Activated T-cell treated with anti-CD3 and anti-CD28 coated beads, Interleukin-2, amount 50 U/mL, for 24 hours (primary cell): ENCODE measurements at regions not wholly inside any gene's neighbourhood (a gene's known extent, or its start where the extent isn't known, plus 50 kb on each side); places are given as distances from the start of the nearest gene placed in this dataset.
A peak's percentile ranks its signal among the peaks of the same experiment; 100 is the strongest.

Experiments
- DNase-seq: peaks from one replicate; pipeline ENCODE4 v3.0.0-alpha.2; 2020
- H3K27ac Mint-ChIP-seq: 2 replicates; pipeline ENCODE4 v1.8.0; 2020; ENCODE audit warnings: mild to moderate bottlenecking, mixed read lengths
- H3K27me3 Mint-ChIP-seq: 2 replicates; pipeline ENCODE4 v1.8.0; 2020; ENCODE audit warnings: mixed read lengths
- H3K36me3 Mint-ChIP-seq: 2 replicates; pipeline ENCODE4 v1.8.0; 2020; ENCODE audit warnings: low read depth, mixed read lengths
- H3K4me1 Mint-ChIP-seq: 2 replicates; pipeline ENCODE4 v1.8.0; 2020; ENCODE audit warnings: low read depth, mixed read lengths
- H3K4me3 Mint-ChIP-seq: 2 replicates; pipeline ENCODE4 v1.8.0; 2020; ENCODE audit warnings: mild to moderate bottlenecking, moderate library complexity, mixed read lengths
- H3K9me3 Mint-ChIP-seq: 2 replicates; pipeline ENCODE4 v1.8.0; 2020; ENCODE audit warnings: mixed read lengths

DNA sequence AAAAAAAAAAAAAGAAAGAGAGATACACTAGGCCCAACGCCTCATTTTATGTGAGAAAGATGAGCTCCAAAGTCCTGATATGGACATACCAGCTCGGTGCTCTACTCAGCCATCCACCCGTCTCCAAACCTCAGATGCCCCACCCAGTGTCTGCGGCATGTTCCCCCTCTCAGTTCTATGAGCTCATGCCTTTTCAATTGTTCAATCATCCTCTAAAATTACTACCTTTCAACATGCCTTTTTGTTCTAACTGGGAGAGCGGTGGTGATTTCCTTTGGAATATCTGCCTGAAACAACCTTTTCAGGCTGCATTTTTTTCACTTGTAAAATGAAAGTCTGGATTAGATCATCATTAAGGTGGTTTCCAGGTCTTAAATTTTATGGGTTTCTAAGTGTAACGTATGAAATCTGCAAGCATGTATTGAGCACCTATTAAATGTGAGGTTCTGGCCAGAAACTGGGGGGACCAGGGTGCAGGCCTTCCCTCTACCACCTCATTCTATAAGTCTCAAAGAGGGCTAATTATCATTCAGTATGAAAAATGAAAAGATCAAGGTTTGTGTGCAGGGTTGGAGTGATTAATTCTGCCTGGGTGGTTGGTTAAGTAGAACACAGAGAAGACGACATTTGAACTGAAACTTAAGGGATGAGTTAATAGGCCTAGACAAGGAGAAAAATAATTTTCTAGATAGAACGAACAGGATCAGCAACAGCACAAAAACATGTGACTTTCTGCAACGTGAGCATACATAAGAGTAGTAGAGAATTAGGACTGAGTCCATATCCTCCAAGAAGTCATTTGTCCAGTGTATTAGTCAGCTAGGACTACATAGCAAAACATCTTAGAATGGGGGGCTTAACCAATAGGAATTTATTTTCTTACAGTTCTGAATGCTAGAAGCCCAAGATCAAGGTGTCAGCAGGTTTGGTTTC lies 87.4 kb upstream of the GLS start:
- no peaks in the 10 kb centered on the region for H3K36me3 Mint-ChIP-seq
- peak overlapping the region; percentile 4 for H3K4me3 Mint-ChIP-seq
- peaks cover 63% of the 10 kb centered on the region for H3K4me1 Mint-ChIP-seq
- no peak for DNase-seq
- H3K27ac Mint-ChIP-seq, result peak overlapping the region; percentile 85
- H3K9me3 Mint-ChIP-seq, result no peaks in the 10 kb centered on the region
- H3K27me3 Mint-ChIP-seq, result no peaks in the 10 kb centered on the region

DNA sequence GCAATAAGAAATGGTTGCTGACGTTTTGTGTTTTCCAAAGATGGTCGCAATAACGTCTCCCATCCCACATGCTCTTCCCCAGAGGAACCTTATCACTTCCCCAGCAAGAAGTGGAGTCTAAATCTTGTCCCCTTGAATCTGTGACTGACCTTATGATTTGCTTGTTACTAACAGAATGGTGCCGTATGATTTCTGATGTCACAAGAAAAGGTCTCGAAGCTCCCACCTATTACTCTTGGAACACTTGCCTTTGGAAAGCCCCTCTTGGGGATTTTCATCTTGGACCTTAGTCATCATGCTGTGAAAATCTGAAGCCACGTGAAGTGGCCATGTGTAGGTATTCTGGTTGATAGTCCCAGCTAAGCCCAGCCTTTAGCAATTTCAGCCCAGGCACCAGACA lies 86.2 kb upstream of the GLS start:
- peak overlapping the region; percentile 85 for H3K27ac Mint-ChIP-seq
- peaks cover 59% of the 10 kb centered on the region for H3K4me1 Mint-ChIP-seq
- H3K27me3 Mint-ChIP-seq, result no peaks in the 10 kb centered on the region
- H3K36me3 Mint-ChIP-seq, result no peaks in the 10 kb centered on the region
- H3K4me3 Mint-ChIP-seq, result no peak overlapping the region
- no peaks in the 10 kb centered on the region for H3K9me3 Mint-ChIP-seq
- DNase-seq, result no peak

DNA sequence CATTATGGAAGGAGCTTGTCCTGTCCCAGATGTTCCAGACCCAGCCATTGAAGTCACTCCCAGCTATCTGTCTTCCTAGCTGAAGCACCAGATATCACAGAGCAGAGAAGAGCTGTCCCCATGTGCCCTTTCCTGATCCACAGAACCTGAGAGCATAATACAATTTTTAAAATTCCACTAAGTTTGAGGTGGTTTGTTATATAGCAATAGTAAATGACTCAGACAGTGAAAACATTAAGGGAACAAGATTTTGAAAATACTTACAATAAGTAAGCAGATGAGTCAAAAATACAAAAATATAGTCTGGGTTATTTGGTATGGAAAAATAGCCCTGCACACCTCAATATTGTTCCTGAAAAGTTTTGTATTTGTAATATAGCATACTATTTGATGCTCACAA lies 85.8 kb upstream of the GLS start:
- H3K27ac Mint-ChIP-seq, result peak overlapping the region; percentile 85
- H3K27me3 Mint-ChIP-seq, result no peaks in the 10 kb centered on the region
- no peaks in the 10 kb centered on the region for H3K9me3 Mint-ChIP-seq
- H3K4me3 Mint-ChIP-seq, result no peak overlapping the region
- no peaks in the 10 kb centered on the region for H3K36me3 Mint-ChIP-seq
- no peak for DNase-seq
- H3K4me1 Mint-ChIP-seq, result peaks cover 55% of the 10 kb centered on the region

DNA sequence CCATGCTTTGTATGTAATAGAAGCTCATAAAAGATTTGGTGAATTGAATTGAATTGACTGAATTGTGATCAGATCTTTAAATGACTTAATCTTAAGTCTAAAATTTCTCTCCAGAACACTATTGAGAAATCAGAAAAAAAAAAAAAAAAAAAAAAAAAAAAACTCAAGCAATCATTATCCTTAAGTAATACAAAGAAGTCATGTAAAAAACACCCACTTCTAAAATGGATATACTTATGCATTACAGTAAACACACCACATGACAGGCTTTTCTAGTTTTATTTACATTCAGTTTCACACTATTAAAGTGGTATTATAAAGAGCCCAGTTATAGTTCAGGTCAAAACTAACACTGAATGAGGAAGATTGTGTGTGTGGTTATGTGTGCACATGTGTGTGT lies 84.9 kb upstream of the GLS start:
- H3K4me3 Mint-ChIP-seq, result no peak overlapping the region
- H3K36me3 Mint-ChIP-seq, result no peaks in the 10 kb centered on the region
- H3K27me3 Mint-ChIP-seq, result no peaks in the 10 kb centered on the region
- no peaks in the 10 kb centered on the region for H3K9me3 Mint-ChIP-seq
- H3K4me1 Mint-ChIP-seq, result peaks cover 46% of the 10 kb centered on the region
- no peak for DNase-seq
- H3K27ac Mint-ChIP-seq, result no peak overlapping the region

GRCh38 chr2:190799999-190800398 lies 80.6 kb upstream of the GLS start:
- H3K9me3 Mint-ChIP-seq, result no peaks in the 10 kb centered on the region
- H3K4me1 Mint-ChIP-seq, result peaks cover 14% of the 10 kb centered on the region
- no peaks in the 10 kb centered on the region for H3K27me3 Mint-ChIP-seq
- no peaks in the 10 kb centered on the region for H3K36me3 Mint-ChIP-seq
- no peak for DNase-seq
- no peak overlapping the region for H3K4me3 Mint-ChIP-seq
- no peak overlapping the region for H3K27ac Mint-ChIP-seq

DNA sequence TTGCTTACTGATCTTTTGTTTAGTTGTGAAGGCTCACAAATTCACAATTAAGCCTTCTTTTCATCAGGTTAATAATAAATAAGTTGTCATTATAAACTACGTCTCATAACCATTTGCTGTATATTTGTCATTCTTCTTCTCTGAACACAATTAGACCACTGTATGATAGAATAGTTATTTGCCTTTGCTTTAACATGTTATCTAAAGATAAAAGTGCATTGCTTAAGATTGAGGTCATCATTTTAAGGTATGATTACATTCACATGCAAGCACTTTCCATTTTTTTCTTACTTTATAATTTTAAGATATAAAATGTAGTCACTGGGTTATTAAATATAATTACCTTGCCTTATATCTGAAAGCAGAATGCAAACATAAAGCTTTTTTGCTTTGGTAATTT lies 80.1 kb upstream of the GLS start:
- no peak for DNase-seq
- H3K36me3 Mint-ChIP-seq, result no peaks in the 10 kb centered on the region
- H3K4me3 Mint-ChIP-seq, result no peak overlapping the region
- no peaks in the 10 kb centered on the region for H3K9me3 Mint-ChIP-seq
- H3K4me1 Mint-ChIP-seq, result peaks cover 13% of the 10 kb centered on the region
- no peaks in the 10 kb centered on the region for H3K27me3 Mint-ChIP-seq
- H3K27ac Mint-ChIP-seq, result no peak overlapping the region

DNA sequence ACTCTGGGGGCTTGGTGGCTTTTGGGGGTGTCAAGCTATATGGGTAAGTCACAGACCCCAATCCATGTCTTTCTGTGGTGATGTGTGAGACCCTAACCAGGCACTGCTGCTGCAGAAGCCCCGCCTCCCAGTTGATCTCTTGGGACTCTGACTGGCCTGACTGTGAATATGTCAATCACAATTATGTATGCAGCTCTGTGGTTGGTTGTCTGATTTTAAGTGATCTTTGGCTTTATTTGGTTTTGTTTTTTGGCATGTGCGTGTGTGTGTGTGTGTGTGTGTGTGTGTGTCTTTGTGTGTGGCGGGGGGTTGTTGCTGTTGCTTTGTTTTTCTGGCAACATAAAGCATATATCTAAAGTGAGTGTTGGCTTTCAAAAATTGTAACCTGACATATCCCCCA lies 78.5 kb upstream of the GLS start:
- no peak for DNase-seq
- Mint-ChIP-seq H3K36me3 (no peaks in the 10 kb centered on the region), H3K4me1 (peaks cover 13% of the 10 kb centered on the region), H3K9me3 (no peaks in the 10 kb centered on the region), H3K27ac (no peak overlapping the region), H3K4me3 (no peak overlapping the region), H3K27me3 (no peaks in the 10 kb centered on the region)

- H3K27ac Mint-ChIP-seq, result no peak overlapping the region
- no peak overlapping the region for H3K4me3 Mint-ChIP-seq
- no peaks in the 10 kb centered on the region for H3K9me3 Mint-ChIP-seq
- no peaks in the 10 kb centered on the region for H3K36me3 Mint-ChIP-seq
- no peaks in the 10 kb centered on the region for H3K27me3 Mint-ChIP-seq
- peaks cover 17% of the 10 kb centered on the region for H3K4me1 Mint-ChIP-seq
- no peak for DNase-seq
Observed at GRCh38 chr2:190802626-190803209, 77.9 kb upstream of the GLS start.

GRCh38 chr2:190804182-190804795 lies 76.3 kb upstream of the GLS start:
- no peak overlapping the region for H3K27ac Mint-ChIP-seq
- H3K4me1 Mint-ChIP-seq, result peaks cover 21% of the 10 kb centered on the region
- H3K9me3 Mint-ChIP-seq, result no peaks in the 10 kb centered on the region
- DNase-seq, result no peak
- H3K36me3 Mint-ChIP-seq, result no peaks in the 10 kb centered on the region
- no peak overlapping the region for H3K4me3 Mint-ChIP-seq
- H3K27me3 Mint-ChIP-seq, result no peaks in the 10 kb centered on the region

DNA sequence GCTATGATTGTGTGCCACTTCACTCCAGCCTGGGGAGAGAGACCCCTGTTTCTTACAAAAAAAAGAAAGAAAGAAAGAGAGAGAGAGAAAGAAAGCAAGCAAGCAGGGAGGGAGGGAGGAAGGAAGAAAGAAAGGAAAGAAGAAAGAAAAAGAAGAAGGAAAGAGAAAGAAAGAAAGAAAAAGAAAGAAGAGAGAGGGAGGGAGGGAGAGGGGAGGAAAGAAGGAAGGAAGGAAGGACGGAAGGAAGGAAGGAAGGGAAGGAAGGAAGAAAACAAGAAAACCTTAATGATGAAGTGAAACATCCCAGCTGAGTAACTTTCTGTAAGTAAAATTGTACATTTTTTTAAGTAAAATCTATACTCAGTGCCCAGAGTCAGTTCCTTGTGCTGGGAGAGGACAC lies 75.5 kb upstream of the GLS start:
- Mint-ChIP-seq H3K4me1 (peaks cover 29% of the 10 kb centered on the region), H3K27ac (no peak overlapping the region), H3K9me3 (no peaks in the 10 kb centered on the region), H3K27me3 (no peaks in the 10 kb centered on the region), H3K36me3 (no peaks in the 10 kb centered on the region), H3K4me3 (no peak overlapping the region)
- no peak for DNase-seq

DNA sequence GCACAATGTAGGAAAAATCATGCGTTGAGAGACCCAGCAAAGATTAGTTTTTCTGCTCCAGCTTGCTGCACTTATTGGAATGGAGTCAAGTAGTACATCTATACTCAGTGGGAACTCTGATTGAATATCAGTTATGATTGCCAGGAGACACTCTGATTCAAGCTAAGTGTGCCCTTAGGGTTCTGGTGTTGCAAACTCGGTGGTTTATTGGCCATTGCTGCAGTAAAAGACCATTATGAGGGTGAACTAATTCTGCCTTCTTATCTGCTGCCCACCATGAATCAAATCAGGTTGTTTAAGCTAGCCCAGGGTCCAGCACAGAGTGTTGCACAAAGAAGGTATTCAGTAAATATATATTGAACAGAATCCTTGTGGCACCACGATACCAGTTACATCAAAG lies 74.8 kb upstream of the GLS start:
- Mint-ChIP-seq H3K4me1 (peaks cover 31% of the 10 kb centered on the region), H3K36me3 (no peaks in the 10 kb centered on the region), H3K27me3 (no peaks in the 10 kb centered on the region), H3K9me3 (no peaks in the 10 kb centered on the region), H3K4me3 (no peak overlapping the region), H3K27ac (no peak overlapping the region)
- DNase-seq, result no peak

DNA sequence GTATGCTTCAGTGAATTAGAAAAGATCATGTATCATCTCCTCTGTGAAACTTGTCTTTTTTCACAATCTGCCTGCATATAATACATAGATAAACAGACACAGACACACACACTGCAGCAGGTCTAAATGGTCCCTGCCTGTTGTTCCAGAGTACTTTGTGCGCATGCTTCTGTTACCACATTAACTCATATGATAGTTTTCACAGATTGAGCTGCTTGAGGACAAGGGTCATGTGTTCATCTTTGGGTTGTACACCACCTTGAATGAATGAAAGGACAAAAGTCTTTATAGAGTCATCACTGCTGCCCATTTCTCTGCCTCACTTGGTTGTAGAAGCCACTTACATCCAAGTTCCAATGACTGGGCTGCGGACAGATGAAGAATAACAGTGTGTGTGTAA lies 72.7 kb upstream of the GLS start:
- Mint-ChIP-seq H3K27ac (no peak overlapping the region), H3K4me3 (no peak overlapping the region), H3K9me3 (no peaks in the 10 kb centered on the region), H3K36me3 (no peaks in the 10 kb centered on the region), H3K27me3 (no peaks in the 10 kb centered on the region), H3K4me1 (peaks cover 23% of the 10 kb centered on the region)
- no peak for DNase-seq

GRCh38 chr2:190809139-190809764 lies 71.4 kb upstream of the GLS start:
- peak overlapping the region; percentile 64 for H3K27ac Mint-ChIP-seq
- no peak for DNase-seq
- H3K27me3 Mint-ChIP-seq, result no peaks in the 10 kb centered on the region
- no peaks in the 10 kb centered on the region for H3K36me3 Mint-ChIP-seq
- H3K4me1 Mint-ChIP-seq, result peaks cover 23% of the 10 kb centered on the region
- H3K9me3 Mint-ChIP-seq, result no peaks in the 10 kb centered on the region
- no peak overlapping the region for H3K4me3 Mint-ChIP-seq

- no peaks in the 10 kb centered on the region for H3K9me3 Mint-ChIP-seq
- DNase-seq, result no peak
- H3K36me3 Mint-ChIP-seq, result no peaks in the 10 kb centered on the region
- H3K27ac Mint-ChIP-seq, result peak overlapping the region; percentile 64
- no peak overlapping the region for H3K4me3 Mint-ChIP-seq
- peaks cover 23% of the 10 kb centered on the region for H3K4me1 Mint-ChIP-seq
- H3K27me3 Mint-ChIP-seq, result no peaks in the 10 kb centered on the region
Observed at GRCh38 chr2:190809876-190810525, 70.6 kb upstream of the GLS start.
